ENCODE measurements at regions not wholly inside any gene's neighbourhood (a gene's known extent, or its start where the extent isn't known, plus 50 kb on each side); places are given as distances from the start of the nearest gene placed in this dataset.

- DNase-seq = no peak
Measured at GRCh38 chr6:22401206-22401605, 104.4 kb upstream of the PRL start.

GRCh38 chr6:22401932-22402331 is 105.1 kb upstream of the PRL start:
- no peak for DNase-seq

- DNase-seq = no peak
Measured at GRCh38 chr6:22409486-22409885, 112.7 kb upstream of the PRL start.

DNA sequence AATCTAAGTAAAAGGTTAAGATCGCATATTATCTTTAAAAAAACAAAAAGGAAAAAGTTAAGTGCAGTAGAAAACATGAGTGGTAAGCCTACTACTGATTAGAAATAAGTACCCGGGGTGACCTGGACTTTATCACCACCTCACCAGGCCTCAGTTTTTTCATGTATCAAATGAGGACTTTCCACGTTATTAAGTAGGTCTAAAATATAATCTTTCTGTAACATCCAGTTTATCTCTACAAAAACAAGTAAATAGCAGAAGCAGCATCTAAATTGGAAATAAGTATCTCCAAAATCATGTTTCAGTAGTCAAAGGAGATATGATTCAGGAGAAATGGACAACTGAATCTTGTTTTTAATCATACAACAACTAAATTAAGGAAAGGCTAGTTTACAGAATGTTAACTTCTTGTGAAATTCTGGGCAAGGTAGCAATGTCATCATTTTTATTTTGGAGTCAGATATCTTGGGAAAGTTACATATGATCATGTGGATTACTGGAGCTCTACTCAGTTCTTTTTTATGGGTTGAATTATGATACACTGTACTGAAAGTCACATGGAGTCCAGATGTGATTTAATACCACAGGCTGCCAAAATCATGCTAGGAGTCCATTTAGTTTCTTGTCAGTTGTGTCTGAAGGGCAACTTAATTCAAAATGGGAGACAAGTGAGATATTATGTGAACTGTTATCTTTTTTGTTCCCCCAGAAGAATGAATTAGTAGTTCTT is 114.7 kb upstream of the PRL start:
- DNase-seq = no peak

- no peak for DNase-seq
Measured at GRCh38 chr6:22412994-22413393, 116.2 kb upstream of the PRL start.

- DNase-seq = peak in 1 of 2 donors; percentile 3
Measured at GRCh38 chr6:22413681-22414311, 117.0 kb upstream of the PRL start.

GRCh38 chr6:22418714-22419113 is 121.9 kb upstream of the PRL start:
- no peak for DNase-seq

DNA sequence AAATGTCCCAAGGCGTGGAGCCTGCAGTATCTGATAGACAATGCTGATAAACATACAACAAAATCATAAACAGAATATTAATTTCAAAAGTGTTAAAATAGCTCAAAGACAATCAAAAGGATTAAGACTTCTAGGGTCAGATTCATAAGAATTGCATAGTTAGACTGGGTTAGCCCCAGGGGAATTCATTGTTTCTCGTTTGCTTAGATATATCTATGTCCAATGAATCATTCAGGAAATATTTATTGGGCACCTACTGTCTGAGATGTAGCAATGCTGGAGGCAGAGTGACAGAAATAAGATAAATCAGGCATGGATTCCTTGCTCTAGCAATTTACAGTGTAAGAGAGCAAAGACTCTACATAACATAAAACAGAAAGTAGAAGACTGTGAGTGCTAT is 124.4 kb upstream of the PRL start:
- no peak for DNase-seq

DNA sequence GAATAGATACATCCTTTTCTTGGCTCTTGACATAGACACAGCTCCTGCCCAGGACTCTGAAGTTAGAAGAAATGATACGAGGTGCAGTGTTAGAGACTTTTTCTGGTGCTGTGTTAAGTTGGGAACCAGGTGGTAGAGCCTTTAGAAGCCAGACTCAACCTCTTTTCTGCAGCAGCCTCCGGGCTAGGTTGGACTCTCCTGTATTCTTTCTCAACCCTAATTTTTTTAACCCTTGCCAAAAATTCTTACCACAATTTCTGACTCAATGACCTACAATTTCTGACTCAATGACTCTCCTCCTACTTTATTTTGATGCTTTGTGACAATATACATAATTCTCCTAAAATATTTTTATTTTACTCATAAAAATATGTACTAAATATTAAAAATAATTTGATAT is 127.4 kb upstream of the PRL start:
- DNase-seq = no peak

- DNase-seq = no peak
Measured at GRCh38 chr6:22432060-22432459, 135.2 kb upstream of the PRL start.

- DNase-seq = no peak
Measured at GRCh38 chr6:22433745-22434144, 135.6 kb upstream of the HDGFL1 start.

DNA sequence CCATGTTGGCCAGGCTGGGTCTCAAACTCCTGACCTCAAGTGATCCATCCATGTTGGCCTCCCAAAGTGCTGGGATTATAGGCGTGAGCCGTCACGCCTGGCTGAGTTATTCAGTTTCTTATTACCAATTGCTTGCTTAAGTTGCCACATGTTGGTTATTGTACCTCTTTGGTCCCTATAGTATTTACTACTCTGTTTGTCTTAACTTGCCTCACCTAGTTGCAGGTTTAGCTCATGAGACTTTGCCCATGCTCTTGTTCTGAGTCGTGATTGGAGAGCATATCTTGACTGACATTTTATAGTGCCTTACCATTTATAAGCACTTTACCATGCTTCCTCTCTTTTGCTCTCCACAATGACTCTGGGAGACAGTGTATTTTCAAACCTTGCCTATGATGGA is 134.2 kb upstream of the HDGFL1 start:
- no peak for DNase-seq

GRCh38 chr6:22436134-22436533 is 133.2 kb upstream of the HDGFL1 start:
- DNase-seq = no peak

GRCh38 chr6:22437665-22438064 is 131.7 kb upstream of the HDGFL1 start:
- no peak for DNase-seq

DNA sequence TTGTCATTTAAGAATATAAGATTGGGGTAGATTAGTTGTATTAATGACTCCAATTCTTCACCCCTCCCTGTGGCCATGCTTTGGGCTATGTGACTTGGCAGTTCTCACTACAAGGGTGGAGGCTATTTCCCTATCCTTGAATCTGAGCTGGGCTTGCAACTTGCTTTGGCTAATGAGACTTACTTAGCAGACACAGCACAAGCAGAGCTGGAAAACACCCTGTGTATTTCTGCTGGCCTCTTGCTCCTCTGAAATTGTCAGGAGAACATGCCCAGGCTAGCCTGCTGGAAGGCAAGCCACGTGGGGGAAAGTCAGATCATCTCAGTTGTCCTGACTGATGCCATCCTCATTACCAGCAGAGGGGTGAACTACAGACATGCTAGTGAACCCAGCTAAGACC is 126.5 kb upstream of the HDGFL1 start:
- no peak for DNase-seq

- DNase-seq = no peak
Measured at GRCh38 chr6:22444330-22444729, 125.0 kb upstream of the HDGFL1 start.

GRCh38 chr6:22445946-22446345 is 123.4 kb upstream of the HDGFL1 start:
- peak; percentile 2 to 39 for DNase-seq

DNA sequence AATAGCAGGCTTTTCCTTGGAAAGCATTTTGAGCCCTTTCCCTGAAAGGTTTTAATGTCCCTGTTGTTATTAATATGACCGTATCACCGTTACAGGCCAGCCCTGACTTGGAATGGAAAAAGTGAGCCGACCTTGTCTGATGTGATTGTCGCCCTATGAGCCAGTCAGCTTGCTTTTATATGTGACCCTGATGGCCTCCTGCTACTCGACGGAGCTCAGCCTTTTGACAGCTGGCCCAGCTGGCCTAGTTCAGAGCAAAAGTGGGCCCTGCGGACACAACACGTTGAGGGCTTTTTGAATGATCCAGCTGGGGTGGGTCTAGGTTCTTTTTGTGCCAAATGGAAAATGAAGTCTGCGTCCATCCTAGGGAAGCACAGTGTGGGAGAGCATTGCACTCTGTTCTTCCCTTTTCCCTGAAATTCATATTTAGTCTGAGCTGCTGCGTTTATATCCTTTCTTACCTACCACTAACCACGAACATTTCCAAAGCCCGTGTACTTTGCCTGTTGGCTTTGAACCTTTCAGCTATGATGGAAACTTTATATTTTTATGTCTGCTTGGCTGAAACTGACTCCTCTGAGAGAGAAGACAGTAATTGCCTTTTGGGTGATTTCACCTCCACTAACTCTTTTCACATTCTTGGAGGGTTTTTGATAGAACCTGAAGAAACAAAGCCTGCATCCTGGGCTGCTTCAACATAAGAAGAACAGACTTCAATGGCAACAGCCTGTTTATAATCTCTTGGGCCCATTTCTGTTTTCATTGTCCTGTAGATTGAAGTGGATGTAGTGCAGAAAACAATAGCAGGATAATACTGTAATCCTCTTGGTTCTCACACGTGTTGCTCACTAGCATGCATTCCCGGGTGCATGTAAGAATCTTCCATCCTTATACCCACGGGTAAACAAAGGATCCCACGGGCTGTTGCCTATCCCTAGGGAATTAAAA is 121.8 kb upstream of the HDGFL1 start:
- no peak for DNase-seq

- DNase-seq = no peak
Measured at GRCh38 chr6:22448291-22448711, 121.1 kb upstream of the HDGFL1 start.

GRCh38 chr6:22451962-22452361 is 117.4 kb upstream of the HDGFL1 start:
- DNase-seq = no peak

DNA sequence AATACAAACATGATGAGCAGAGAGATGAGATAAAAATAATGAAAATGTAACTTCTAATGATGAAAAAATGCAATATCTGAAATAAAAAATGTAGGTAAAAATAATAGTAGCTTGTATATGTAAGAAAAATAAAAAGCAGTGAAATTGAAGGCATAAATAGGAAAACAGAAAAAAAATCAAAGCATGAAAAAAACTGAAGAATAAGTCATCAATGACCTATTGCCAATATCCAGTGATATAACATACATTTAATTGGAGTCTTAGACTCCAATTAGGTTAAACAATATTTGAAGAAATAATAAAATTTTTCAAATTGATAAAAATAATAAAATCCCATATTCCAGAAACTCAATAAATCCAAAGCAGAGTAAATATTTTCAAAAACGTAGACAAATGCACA is 114.0 kb upstream of the HDGFL1 start:
- no peak for DNase-seq

- DNase-seq = no peak
Measured at GRCh38 chr6:22457996-22458395, 111.4 kb upstream of the HDGFL1 start.

DNA sequence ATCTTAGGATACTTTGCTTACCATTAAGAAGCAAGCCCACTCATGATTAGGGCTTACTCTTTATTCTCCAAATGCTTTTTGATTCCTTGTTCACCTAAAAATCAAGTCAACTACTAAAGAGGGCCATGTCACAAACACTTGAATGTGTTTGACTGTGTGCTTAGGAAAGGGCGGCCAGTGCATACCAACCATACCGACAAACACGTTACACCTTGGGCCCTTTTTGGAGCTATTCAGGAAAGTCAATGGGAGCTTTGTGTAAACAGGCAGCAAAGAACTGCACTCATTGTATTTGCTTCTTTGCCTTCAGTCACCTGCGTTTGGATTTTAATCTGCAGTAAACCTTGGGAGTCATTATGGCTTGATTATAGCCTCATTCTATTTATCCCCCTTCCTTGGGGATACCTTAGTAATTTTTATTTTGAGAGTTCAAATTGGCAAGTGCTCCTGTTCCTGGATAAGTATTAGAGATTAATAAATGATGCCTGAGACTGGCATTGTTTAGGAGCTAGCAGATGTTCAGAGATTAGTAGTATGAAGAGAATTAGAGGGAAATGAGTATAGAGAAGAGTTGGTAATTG is 102.6 kb upstream of the HDGFL1 start:
- no peak for DNase-seq

Data from inflammatory macrophage (primary cell).